NOMO-1 treated with dmso at 0.1 percent for 144 hours (cell line): ENCODE measurements at regions not wholly inside any gene's neighbourhood (a gene's known extent, or its start where the extent isn't known, plus 50 kb on each side); places are given as distances from the start of the nearest gene placed in this dataset.
"Not testable (repeated sequence)": the region's sequence is repeated elsewhere in the genome, so short reads cannot be mapped to it uniquely, and the experiment has no call there.

Source experiments
- DNase-seq: peaks from one replicate; lab custom pipeline; 2025; ENCODE audit not compliant: unreplicated experiment; lab: John Stamatoyannopoulos, UW

GRCh38 chr12:41684997-41685396, 459.7 kb downstream of the GXYLT1 start:
- no peak for DNase-seq

- DNase-seq, result no peak
Observed at GRCh38 chr12:41683513-41684240, 461.0 kb downstream of the GXYLT1 start.

- no peak for DNase-seq
Observed at GRCh38 chr12:41683023-41683422, 461.7 kb downstream of the GXYLT1 start.

GRCh38 chr12:41681898-41682297, 462.8 kb downstream of the GXYLT1 start:
- DNase-seq, result no peak

- DNase-seq, result no peak
Observed at GRCh38 chr12:41680155-41680554, 464.5 kb downstream of the GXYLT1 start.

GRCh38 chr12:41663598-41664265, 475.6 kb downstream of the PDZRN4 start:
- no peak for DNase-seq

- no peak for DNase-seq
Observed at GRCh38 chr12:41661141-41661765, 473.1 kb downstream of the PDZRN4 start.

GRCh38 chr12:41656454-41656853, 468.3 kb downstream of the PDZRN4 start:
- no peak for DNase-seq

- DNase-seq, result no peak
Observed at GRCh38 chr12:41653386-41654326, 465.5 kb downstream of the PDZRN4 start.

- DNase-seq, result no peak
Observed at GRCh38 chr12:41652981-41653380, 464.9 kb downstream of the PDZRN4 start.

- no peak for DNase-seq
Observed at GRCh38 chr12:41645624-41646023, 457.5 kb downstream of the PDZRN4 start.

- not testable (repeated sequence) for DNase-seq
Observed at GRCh38 chr12:41642808-41643207, 454.7 kb downstream of the PDZRN4 start.

GRCh38 chr12:41636653-41637052, 448.5 kb downstream of the PDZRN4 start:
- no peak for DNase-seq

- no peak for DNase-seq
Observed at GRCh38 chr12:41635626-41636364, 447.7 kb downstream of the PDZRN4 start.

- no peak for DNase-seq
Observed at GRCh38 chr12:41634091-41634490, 446.0 kb downstream of the PDZRN4 start.

- no peak for DNase-seq
Observed at GRCh38 chr12:41629611-41630010, 441.5 kb downstream of the PDZRN4 start.

GRCh38 chr12:41627476-41627875, 439.4 kb downstream of the PDZRN4 start:
- no peak for DNase-seq

GRCh38 chr12:41624571-41624970, 436.5 kb downstream of the PDZRN4 start:
- DNase-seq, result no peak
